SU-DHL-6 (cell line): ENCODE measurements at regions not wholly inside any gene's neighbourhood (a gene's known extent, or its start where the extent isn't known, plus 50 kb on each side); places are given as distances from the start of the nearest gene placed in this dataset.

ENCODE experiments used
- H2AFZ ChIP-seq: fragments of 200-600 bp; sonication (generic); 2 replicates; pipeline ENCODE4 v1.6.1; 2014; ENCODE audit warnings: low read depth, mild to moderate bottlenecking, moderate library complexity, mixed read lengths, antibody characterized with exemption, low read length; ENCODE audit not compliant: severe bottlenecking
- H3F3A ChIP-seq: fragments of 200-600 bp; shearing (Covaris generic); 2 replicates; pipeline ENCODE4 v1.6.0; 2016; ENCODE audit warnings: antibody characterized with exemption, mild to moderate bottlenecking; ENCODE audit not compliant: insufficient read depth
- H3K27ac ChIP-seq: fragments of 200-600 bp; sonication (generic); 2 replicates; pipeline ENCODE4 v1.5.1; 2016; ENCODE audit warnings: low read depth, mild to moderate bottlenecking, low read length, moderate library complexity, mixed read lengths
- H3K27me3 ChIP-seq: fragments of 200-600 bp; sonication (generic), shearing (Covaris generic); 2 replicates; pipeline ENCODE4 v1.6.0; 2014; ENCODE audit warnings: mild to moderate bottlenecking, low read length
- H3K36me3 ChIP-seq: fragments of 200-600 bp; sonication (generic); 2 replicates; pipeline ENCODE4 v1.6.1; 2014; ENCODE audit warnings: mild to moderate bottlenecking, low read length, mixed read lengths
- H3K4me2 ChIP-seq: fragments of 300-600, 200-600 bp; shearing (Covaris generic), sonication (generic); 2 replicates; pipeline ENCODE4 v1.6.0; 2014; ENCODE audit warnings: low read length, low read depth, mild to moderate bottlenecking; ENCODE audit not compliant: poor library complexity, severe bottlenecking
- H3K4me3 ChIP-seq: fragments of 200-600 bp; sonication (generic); 2 replicates; pipeline ENCODE4 v1.5.1; 2014; ENCODE audit warnings: antibody characterized with exemption, low read length, mild to moderate bottlenecking, mixed read lengths; ENCODE audit not compliant: insufficient read depth, poor library complexity, severe bottlenecking
- H3K79me2 ChIP-seq: fragments of 200-600 bp; sonication (generic); 2 replicates; pipeline ENCODE4 v1.6.1; 2014; ENCODE audit warnings: mild to moderate bottlenecking, low read length, moderate library complexity; ENCODE audit not compliant: insufficient read depth
- H3K9ac ChIP-seq: fragments of 200-600 bp; sonication (generic); 2 replicates; pipeline ENCODE4 v1.7.0; 2014; ENCODE audit warnings: mild to moderate bottlenecking, low read length
- H3K9me2 ChIP-seq: fragments of 200-600 bp; sonication (generic); replicated peaks from 2 replicates; pipeline ENCODE4 v1.6.1; 2014; ENCODE audit warnings: low read length; ENCODE audit not compliant: insufficient read depth
- H3K9me3 ChIP-seq: fragments of 200-600 bp; sonication (generic); 2 replicates; pipeline ENCODE4 v1.6.1; 2014; ENCODE audit warnings: low read length, mixed read lengths; ENCODE audit not compliant: insufficient read depth
- H4K20me1 ChIP-seq: fragments of 200-600 bp; sonication (generic); 2 replicates; pipeline ENCODE4 v1.6.1; 2014; ENCODE audit warnings: low read depth, mild to moderate bottlenecking, antibody characterized with exemption, low read length, moderate library complexity, mixed read lengths
- EZH2phosphoT487 ChIP-seq: fragments of 200-600 bp; sonication (generic), shearing (Covaris generic); conservative IDR thresholded peaks from 2 replicates; pipeline ENCODE4 v1.6.1; 2018; ENCODE audit warnings: mild to moderate bottlenecking, antibody characterized with exemption, low read length, moderate library complexity, mixed read lengths
- TF ChIP-seq, protein P1 (sequence below): fragments of 200-600 bp; sonication (generic); IDR thresholded peaks from one replicate; pipeline ENCODE4 v1.5.1; 2017; ENCODE audit warnings: antibody characterized with exemption, mild to moderate bottlenecking, low read length, moderate library complexity; ENCODE audit not compliant: insufficient read depth, poor library complexity, severe bottlenecking

DNA sequence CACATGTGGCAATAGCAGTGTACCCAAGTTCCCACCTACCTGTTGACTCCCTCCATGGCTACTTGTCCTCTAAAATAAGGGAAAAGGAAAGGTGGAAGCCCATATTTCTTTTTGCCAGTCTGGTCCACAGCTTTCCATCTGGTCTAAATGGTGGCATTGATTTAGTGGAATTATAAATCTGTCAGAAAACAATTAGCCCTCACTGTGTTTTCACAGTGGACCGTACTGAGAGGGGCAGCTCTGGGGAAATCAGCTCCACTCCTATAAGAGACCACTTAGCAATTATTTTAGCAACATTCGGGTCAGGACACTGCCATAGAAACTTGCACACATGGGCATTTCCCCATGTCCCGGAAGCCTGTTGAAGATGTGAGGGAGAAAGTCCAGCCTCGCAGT, 653.4 kb upstream of the MARCKS start:
- Histone ChIP-seq H2AFZ (no peak overlapping the region), H4K20me1 (no peaks in the 10 kb centered on the region), H3K27ac (no peak overlapping the region), H3K9me3 (no peaks in the 10 kb centered on the region), H3K9me2 (no peaks in the 10 kb centered on the region), H3K4me3 (no peak overlapping the region), H3K27me3 (no peaks in the 10 kb centered on the region), H3K9ac (no peak overlapping the region), H3K4me2 (no peak overlapping the region), H3K36me3 (no peaks in the 10 kb centered on the region), H3K79me2 (no peaks in the 10 kb centered on the region), H3F3A (no peaks in the 10 kb centered on the region)
- TF ChIP-seq EZH2phosphoT487: no peak
- TF ChIP-seq, protein P1, sequence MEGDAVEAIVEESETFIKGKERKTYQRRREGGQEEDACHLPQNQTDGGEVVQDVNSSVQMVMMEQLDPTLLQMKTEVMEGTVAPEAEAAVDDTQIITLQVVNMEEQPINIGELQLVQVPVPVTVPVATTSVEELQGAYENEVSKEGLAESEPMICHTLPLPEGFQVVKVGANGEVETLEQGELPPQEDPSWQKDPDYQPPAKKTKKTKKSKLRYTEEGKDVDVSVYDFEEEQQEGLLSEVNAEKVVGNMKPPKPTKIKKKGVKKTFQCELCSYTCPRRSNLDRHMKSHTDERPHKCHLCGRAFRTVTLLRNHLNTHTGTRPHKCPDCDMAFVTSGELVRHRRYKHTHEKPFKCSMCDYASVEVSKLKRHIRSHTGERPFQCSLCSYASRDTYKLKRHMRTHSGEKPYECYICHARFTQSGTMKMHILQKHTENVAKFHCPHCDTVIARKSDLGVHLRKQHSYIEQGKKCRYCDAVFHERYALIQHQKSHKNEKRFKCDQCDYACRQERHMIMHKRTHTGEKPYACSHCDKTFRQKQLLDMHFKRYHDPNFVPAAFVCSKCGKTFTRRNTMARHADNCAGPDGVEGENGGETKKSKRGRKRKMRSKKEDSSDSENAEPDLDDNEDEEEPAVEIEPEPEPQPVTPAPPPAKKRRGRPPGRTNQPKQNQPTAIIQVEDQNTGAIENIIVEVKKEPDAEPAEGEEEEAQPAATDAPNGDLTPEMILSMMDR: no peak

DNA sequence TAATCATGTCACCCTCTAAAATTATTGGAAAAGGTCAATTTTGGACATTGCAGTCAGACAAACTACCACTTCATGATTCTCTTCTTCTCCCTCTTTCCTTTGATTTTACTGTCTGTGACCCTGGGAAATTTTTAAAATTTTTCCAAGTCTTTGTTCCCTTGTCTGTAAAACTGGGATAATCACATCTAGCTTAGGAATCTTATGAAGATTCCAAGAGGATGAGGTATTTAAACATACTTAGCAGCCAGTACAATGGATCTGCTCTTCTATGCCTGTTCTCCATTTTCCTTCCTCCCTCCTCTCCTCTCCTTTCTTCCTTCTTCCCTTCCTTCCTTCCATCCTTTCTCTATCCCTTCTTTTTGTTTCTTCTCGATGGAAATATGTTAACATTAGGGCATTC, 651.6 kb upstream of the MARCKS start:
- TF ChIP-seq, protein P1: no peak
- TF ChIP-seq EZH2phosphoT487: no peak
- Histone ChIP-seq H3K4me3 (no peak overlapping the region), H3K79me2 (no peaks in the 10 kb centered on the region), H3K4me2 (no peak overlapping the region), H3F3A (no peaks in the 10 kb centered on the region), H3K36me3 (no peaks in the 10 kb centered on the region), H3K9me2 (no peaks in the 10 kb centered on the region), H3K9me3 (no peaks in the 10 kb centered on the region), H2AFZ (no peak overlapping the region), H4K20me1 (no peaks in the 10 kb centered on the region), H3K27ac (no peak overlapping the region), H3K9ac (no peak overlapping the region), H3K27me3 (no peaks in the 10 kb centered on the region)

DNA sequence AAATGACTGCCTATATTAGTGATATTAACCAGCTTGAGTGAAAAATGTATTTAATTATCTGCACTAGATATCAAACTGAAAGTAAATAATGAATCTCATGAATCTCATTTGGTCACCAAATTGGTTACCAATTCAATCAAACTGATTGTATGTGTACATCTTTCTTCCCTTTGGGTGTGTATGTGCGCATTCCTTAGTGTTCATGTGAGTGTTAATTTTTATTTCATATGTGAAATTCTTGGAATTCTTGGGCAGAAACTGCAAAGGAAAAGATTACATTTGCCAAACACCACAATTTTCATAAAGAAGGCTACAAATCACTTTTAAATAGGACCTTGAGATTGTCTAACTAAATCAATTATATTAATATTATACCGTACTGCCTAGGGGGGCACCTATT, 648.4 kb upstream of the MARCKS start:
- no peak for TF ChIP-seq EZH2phosphoT487
- TF ChIP-seq, protein P1: no peak
- H3K9ac ChIP-seq: no peak overlapping the region
- no peaks in the 10 kb centered on the region for H4K20me1 ChIP-seq
- no peaks in the 10 kb centered on the region for H3F3A ChIP-seq
- H3K27me3 ChIP-seq: no peaks in the 10 kb centered on the region
- H3K9me3 ChIP-seq: no peaks in the 10 kb centered on the region
- H3K36me3 ChIP-seq: no peaks in the 10 kb centered on the region
- H2AFZ ChIP-seq: no peak overlapping the region
- H3K4me2 ChIP-seq: no peak overlapping the region
- no peaks in the 10 kb centered on the region for H3K79me2 ChIP-seq
- no peak overlapping the region for H3K4me3 ChIP-seq
- H3K9me2 ChIP-seq: no peaks in the 10 kb centered on the region
- no peak overlapping the region for H3K27ac ChIP-seq

DNA sequence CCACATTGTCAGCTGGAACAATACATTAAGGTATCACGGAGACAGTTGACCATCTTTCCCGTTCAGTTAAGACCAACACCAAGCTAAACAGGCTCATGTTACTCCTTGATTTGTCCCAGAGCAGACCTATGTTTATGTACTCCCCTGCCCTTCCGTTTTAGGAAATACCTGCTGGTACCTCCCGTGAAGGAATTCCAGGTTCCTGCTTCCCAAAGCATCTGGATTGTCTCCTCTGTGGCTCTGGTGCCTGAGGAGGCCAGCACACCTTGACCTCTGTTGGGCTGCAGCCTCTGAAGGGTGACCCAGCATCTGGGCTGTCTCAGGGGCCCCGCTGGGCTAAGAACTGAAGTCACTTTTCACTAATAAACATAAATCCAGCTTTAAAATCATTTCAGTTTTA, 647.8 kb upstream of the MARCKS start:
- Histone ChIP-seq H3K36me3 (no peaks in the 10 kb centered on the region), H4K20me1 (no peaks in the 10 kb centered on the region), H3K9ac (no peak overlapping the region), H3K27me3 (no peaks in the 10 kb centered on the region), H3K27ac (no peak overlapping the region), H3K9me3 (no peaks in the 10 kb centered on the region), H3K9me2 (no peaks in the 10 kb centered on the region), H2AFZ (no peak overlapping the region), H3K4me2 (no peak overlapping the region), H3K4me3 (no peak overlapping the region), H3K79me2 (no peaks in the 10 kb centered on the region), H3F3A (no peaks in the 10 kb centered on the region)
- TF ChIP-seq, protein P1: no peak
- no peak for TF ChIP-seq EZH2phosphoT487
